DOHH2 (cell line): ENCODE measurements at regions not wholly inside any gene's neighbourhood (a gene's known extent, or its start where the extent isn't known, plus 50 kb on each side); places are given as distances from the start of the nearest gene placed in this dataset.

ENCODE experiments used
- H3F3A ChIP-seq: fragments of 200-600 bp; sonication (generic), shearing (Covaris generic); 2 replicates; pipeline ENCODE4 v1.6.0; 2016; ENCODE audit warnings: antibody characterized with exemption, mild to moderate bottlenecking; ENCODE audit not compliant: control insufficient read depth, insufficient read depth
- H3K27ac ChIP-seq: fragments of 200-600 bp; sonication (generic); 2 replicates; pipeline ENCODE4 v1.5.1; 2014; ENCODE audit warnings: low read depth, mild to moderate bottlenecking, low read length, moderate library complexity
- H3K27me3 ChIP-seq: fragments of 200-600 bp; sonication (generic); 2 replicates; pipeline ENCODE4 v1.6.1; 2014; ENCODE audit warnings: mild to moderate bottlenecking, low read length, mixed read lengths; ENCODE audit not compliant: control insufficient read depth
- H3K36me3 ChIP-seq: fragments of 200-600 bp; sonication (generic); 2 replicates; pipeline ENCODE4 v1.6.1; 2014; ENCODE audit warnings: mild to moderate bottlenecking, low read length, moderate library complexity, mixed read lengths; ENCODE audit not compliant: control insufficient read depth
- H3K4me1 ChIP-seq: fragments of 200-600 bp; sonication (generic); 2 replicates; pipeline ENCODE4 v1.6.1; 2014; ENCODE audit warnings: mild to moderate bottlenecking, low read length, mixed read lengths; ENCODE audit not compliant: control insufficient read depth
- H3K4me2 ChIP-seq: fragments of 200-600 bp; sonication (generic); 2 replicates; pipeline ENCODE4 v1.6.0; 2014; ENCODE audit warnings: mild to moderate bottlenecking, low read length, moderate library complexity
- H3K4me3 ChIP-seq: fragments of 200-600 bp; sonication (generic); 2 replicates; pipeline ENCODE4 v1.5.1; 2014; ENCODE audit warnings: mild to moderate bottlenecking, low read length, mixed read lengths
- H3K79me2 ChIP-seq: fragments of 200-600 bp; sonication (generic); 2 replicates; pipeline ENCODE4 v1.6.1; 2014; ENCODE audit warnings: mild to moderate bottlenecking, low read length, mixed read lengths; ENCODE audit not compliant: control insufficient read depth
- H3K9me2 ChIP-seq: fragments of 200-600 bp; sonication (generic); replicated peaks from 2 replicates; pipeline ENCODE4 v1.6.1; 2014; ENCODE audit warnings: mild to moderate bottlenecking, low read length, mixed read lengths; ENCODE audit not compliant: control insufficient read depth
- H3K9me3 ChIP-seq: fragments of 200-600 bp; sonication (generic); 2 replicates; pipeline ENCODE4 v1.6.1; 2014; ENCODE audit warnings: antibody characterized with exemption, low read length, mixed read lengths; ENCODE audit not compliant: control insufficient read depth, insufficient read depth
- H4K20me1 ChIP-seq: fragments of 200-600 bp; sonication (generic); 2 replicates; pipeline ENCODE4 v1.6.0; 2014; ENCODE audit warnings: low read depth, mild to moderate bottlenecking, antibody characterized with exemption, low read length, moderate library complexity; ENCODE audit not compliant: control insufficient read depth, insufficient read depth
- EZH2phosphoT487 ChIP-seq: fragments of 200-600 bp; sonication (generic); IDR thresholded peaks from 2 replicates; pipeline ENCODE4 v1.6.1; 2017; ENCODE audit warnings: borderline replicate concordance, mild to moderate bottlenecking, antibody characterized with exemption, low read length, moderate library complexity, mixed read lengths
- TF ChIP-seq, protein P1 (sequence below): fragments of 200-600 bp; sonication (generic); IDR thresholded peaks from one replicate; pipeline ENCODE4 v1.5.1; 2014; ENCODE audit warnings: antibody characterized with exemption, mild to moderate bottlenecking, low read depth, low read length; ENCODE audit not compliant: poor library complexity, severe bottlenecking

DNA sequence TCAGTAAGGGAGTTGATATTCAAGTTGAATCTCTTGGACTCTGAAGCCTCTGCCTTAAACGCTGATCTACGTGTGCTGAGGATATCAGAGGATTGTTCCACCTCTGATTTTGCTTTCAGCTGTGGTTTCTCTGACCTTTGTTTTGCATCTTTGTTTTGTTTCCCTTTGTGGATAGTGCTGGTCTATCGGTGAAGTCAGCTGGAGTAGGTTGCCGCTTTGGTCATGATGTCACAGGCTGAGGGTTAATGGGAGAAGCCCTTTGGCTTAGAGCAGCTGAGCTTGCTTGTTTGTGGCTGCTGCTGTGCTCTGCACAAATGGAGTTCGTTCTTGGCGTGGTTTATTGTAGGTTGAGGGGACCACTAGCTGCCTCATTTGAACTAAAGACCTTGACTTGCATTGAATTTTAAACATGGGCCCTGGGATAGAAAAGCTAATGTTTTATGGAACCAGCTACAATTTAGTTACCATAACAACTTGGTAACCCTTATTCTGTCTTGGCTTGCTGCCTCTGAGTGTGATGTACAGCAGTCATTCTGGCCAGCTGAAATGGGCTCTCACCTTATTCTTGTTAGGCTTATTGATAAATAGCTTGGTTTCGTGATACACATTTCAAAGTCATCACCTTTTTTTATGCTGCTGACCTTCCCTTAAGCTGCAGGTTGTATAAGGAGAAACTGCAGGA, 284.5 kb upstream of the E2F7 start:
- no peaks in the 10 kb centered on the region for H3K9me3 ChIP-seq
- H3K79me2 ChIP-seq = no peaks in the 10 kb centered on the region
- no peaks in the 10 kb centered on the region for H3K4me1 ChIP-seq
- H4K20me1 ChIP-seq = no peaks in the 10 kb centered on the region
- H3F3A ChIP-seq = no peaks in the 10 kb centered on the region
- H3K4me3 ChIP-seq = no peak overlapping the region
- H3K27me3 ChIP-seq = no peaks in the 10 kb centered on the region
- H3K9me2 ChIP-seq = no peaks in the 10 kb centered on the region
- H3K27ac ChIP-seq = no peak overlapping the region
- TF ChIP-seq EZH2phosphoT487 = no peak
- TF ChIP-seq, protein P1, sequence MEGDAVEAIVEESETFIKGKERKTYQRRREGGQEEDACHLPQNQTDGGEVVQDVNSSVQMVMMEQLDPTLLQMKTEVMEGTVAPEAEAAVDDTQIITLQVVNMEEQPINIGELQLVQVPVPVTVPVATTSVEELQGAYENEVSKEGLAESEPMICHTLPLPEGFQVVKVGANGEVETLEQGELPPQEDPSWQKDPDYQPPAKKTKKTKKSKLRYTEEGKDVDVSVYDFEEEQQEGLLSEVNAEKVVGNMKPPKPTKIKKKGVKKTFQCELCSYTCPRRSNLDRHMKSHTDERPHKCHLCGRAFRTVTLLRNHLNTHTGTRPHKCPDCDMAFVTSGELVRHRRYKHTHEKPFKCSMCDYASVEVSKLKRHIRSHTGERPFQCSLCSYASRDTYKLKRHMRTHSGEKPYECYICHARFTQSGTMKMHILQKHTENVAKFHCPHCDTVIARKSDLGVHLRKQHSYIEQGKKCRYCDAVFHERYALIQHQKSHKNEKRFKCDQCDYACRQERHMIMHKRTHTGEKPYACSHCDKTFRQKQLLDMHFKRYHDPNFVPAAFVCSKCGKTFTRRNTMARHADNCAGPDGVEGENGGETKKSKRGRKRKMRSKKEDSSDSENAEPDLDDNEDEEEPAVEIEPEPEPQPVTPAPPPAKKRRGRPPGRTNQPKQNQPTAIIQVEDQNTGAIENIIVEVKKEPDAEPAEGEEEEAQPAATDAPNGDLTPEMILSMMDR = no peak
- no peaks in the 10 kb centered on the region for H3K36me3 ChIP-seq
- no peak overlapping the region for H3K4me2 ChIP-seq

DNA sequence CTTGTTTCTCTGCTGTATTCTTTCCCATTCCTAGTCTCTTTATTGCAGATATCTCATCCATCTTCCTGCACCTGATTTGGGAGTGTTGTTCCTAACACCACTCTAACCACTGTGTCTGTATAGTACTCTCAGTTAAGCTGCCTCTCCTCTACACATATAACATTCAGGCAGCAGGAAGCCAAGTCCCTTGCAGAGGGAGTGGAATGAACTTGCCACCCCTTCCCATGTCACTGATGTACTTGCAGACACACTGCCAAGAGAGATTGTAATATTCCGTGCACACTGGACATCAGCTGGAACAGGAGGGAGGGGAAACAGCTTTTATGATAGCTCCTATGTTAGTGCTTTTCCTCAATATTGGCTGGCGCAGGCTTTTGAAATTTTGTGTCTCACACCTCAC, 281.6 kb upstream of the E2F7 start:
- no peak overlapping the region for H3K27ac ChIP-seq
- H3K9me2 ChIP-seq = no peaks in the 10 kb centered on the region
- no peak overlapping the region for H3K4me2 ChIP-seq
- no peaks in the 10 kb centered on the region for H3K4me1 ChIP-seq
- H3K4me3 ChIP-seq = no peak overlapping the region
- no peaks in the 10 kb centered on the region for H3F3A ChIP-seq
- no peaks in the 10 kb centered on the region for H3K79me2 ChIP-seq
- H3K9me3 ChIP-seq = no peaks in the 10 kb centered on the region
- no peaks in the 10 kb centered on the region for H4K20me1 ChIP-seq
- no peaks in the 10 kb centered on the region for H3K27me3 ChIP-seq
- TF ChIP-seq, protein P1 = no peak
- no peak for TF ChIP-seq EZH2phosphoT487
- H3K36me3 ChIP-seq = no peaks in the 10 kb centered on the region

DNA sequence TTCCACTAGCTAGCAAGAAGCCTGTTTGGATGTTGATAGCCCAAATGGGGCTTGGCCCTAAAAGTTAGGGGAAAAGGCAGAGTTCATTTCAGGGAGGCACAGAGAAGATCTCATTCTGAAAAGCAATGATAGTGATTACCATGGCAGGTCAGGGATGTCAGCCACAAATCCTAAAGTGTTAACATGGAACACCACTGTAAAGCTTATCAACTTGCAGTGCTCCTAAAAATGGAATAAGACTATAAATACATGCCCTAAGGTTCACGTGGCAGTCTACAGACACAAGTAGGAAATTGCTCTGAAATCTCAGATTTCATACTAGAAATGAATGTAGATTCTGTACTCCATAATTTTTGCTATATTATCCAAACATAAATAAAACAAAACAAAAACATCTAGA, 280.0 kb upstream of the E2F7 start:
- Histone ChIP-seq H4K20me1 (no peaks in the 10 kb centered on the region), H3F3A (no peaks in the 10 kb centered on the region), H3K4me2 (no peak overlapping the region), H3K79me2 (no peaks in the 10 kb centered on the region), H3K27me3 (no peaks in the 10 kb centered on the region), H3K4me3 (no peak overlapping the region), H3K27ac (no peak overlapping the region), H3K9me2 (no peaks in the 10 kb centered on the region), H3K36me3 (no peaks in the 10 kb centered on the region), H3K9me3 (no peaks in the 10 kb centered on the region), H3K4me1 (no peaks in the 10 kb centered on the region)
- TF ChIP-seq, protein P1 = no peak
- no peak for TF ChIP-seq EZH2phosphoT487
